ENCODE measurements at regions not wholly inside any gene's neighbourhood (a gene's known extent, or its start where the extent isn't known, plus 50 kb on each side); places are given as distances from the start of the nearest gene placed in this dataset.

GRCh38 chr7:24341691-24342413 lies 57.9 kb downstream of the NPY start:
- no peak for TF ChIP-seq CTCF (IDR thresholded peaks at IDR 0.05; ENCODE audit: control insufficient read depth, extremely low read depth, insufficient read depth)
- DNase-seq (ENCODE audit: low read depth): no peak
- no peak overlapping the region for H3K4me3 ChIP-seq (ENCODE audit: low read depth, low read length)

- no peak for TF ChIP-seq CTCF (IDR thresholded peaks at IDR 0.05; ENCODE audit: control insufficient read depth, extremely low read depth, insufficient read depth)
- H3K4me3 ChIP-seq (ENCODE audit: low read depth, low read length): no peak overlapping the region
- DNase-seq (ENCODE audit: low read depth): no peak
These were observed 59.6 kb downstream of the NPY start for GRCh38 chr7:24343614-24344013.

GRCh38 chr7:24346129-24346528 lies 62.1 kb downstream of the NPY start:
- no peak for TF ChIP-seq CTCF (IDR thresholded peaks at IDR 0.05; ENCODE audit: control insufficient read depth, extremely low read depth, insufficient read depth)
- no peak overlapping the region for H3K4me3 ChIP-seq (ENCODE audit: low read depth, low read length)
- peak; percentile 11 for DNase-seq (ENCODE audit: low read depth)

GRCh38 chr7:24346716-24347115 lies 62.7 kb downstream of the NPY start:
- no peak overlapping the region for H3K4me3 ChIP-seq (ENCODE audit: low read depth, low read length)
- no peak for DNase-seq (ENCODE audit: low read depth)
- TF ChIP-seq CTCF (IDR thresholded peaks at IDR 0.05; ENCODE audit: control insufficient read depth, extremely low read depth, insufficient read depth): no peak

DNA sequence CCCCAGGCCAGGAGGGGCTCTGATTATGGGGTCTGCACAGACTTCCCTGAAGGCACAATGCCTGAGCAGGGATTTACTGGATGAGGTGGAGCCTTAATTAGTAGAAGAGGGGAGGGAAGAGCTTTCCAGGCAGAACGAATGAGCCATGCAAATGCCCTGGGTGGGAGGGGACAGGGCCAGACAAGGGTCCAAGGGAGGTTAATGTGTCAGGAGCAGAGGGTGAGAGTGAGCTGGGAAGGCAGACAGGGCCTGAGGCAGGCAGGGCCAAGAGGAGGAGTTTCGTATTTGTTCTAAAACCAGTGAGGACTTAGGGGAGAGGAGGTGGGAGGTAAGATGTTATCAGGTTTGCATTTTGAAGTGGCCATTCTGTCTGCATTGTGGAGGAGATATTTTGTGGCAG lies 65.3 kb downstream of the NPY start:
- H3K4me3 ChIP-seq (ENCODE audit: low read depth, low read length): no peak overlapping the region
- TF ChIP-seq CTCF (IDR thresholded peaks at IDR 0.05; ENCODE audit: control insufficient read depth, extremely low read depth, insufficient read depth): no peak
- no peak for DNase-seq (ENCODE audit: low read depth)

GRCh38 chr7:24354456-24354855 lies 70.5 kb downstream of the NPY start:
- DNase-seq (ENCODE audit: low read depth): no peak
- no peak for TF ChIP-seq CTCF (IDR thresholded peaks at IDR 0.05; ENCODE audit: control insufficient read depth, extremely low read depth, insufficient read depth)

More at GRCh38 chr7:24354456-24354855, 70.5 kb downstream of the NPY start:
- no peak overlapping the region for H3K4me3 ChIP-seq (ENCODE audit: low read depth, low read length)
